GM23338 (cell line): ENCODE measurements at regions not wholly inside any gene's neighbourhood (a gene's known extent, or its start where the extent isn't known, plus 50 kb on each side); places are given as distances from the start of the nearest gene placed in this dataset.
A peak's percentile ranks its signal among the peaks of the same experiment; 100 is the strongest.

Experiments
- ATAC-seq: fragments of 200-7000 bp; cut with Tn5 transposase; 3 replicates; pipeline ENCODE4 v1.9.1; 2020
- DNase-seq: peaks from one replicate; pipeline ENCODE4 v3.0.0-alpha.2; 2015; ENCODE audit warnings: low spot score
- H2AFZ ChIP-seq: fragments of 200-600 bp; sonication (generic); 2 replicates; pipeline ENCODE4 v1.8.0; 2016; ENCODE audit warnings: antibody characterized with exemption, mild to moderate bottlenecking, moderate library complexity
- H3F3A ChIP-seq: fragments of 200-600 bp; sonication (generic); replicated peaks from 2 replicates; pipeline ENCODE4 v1.8.0; 2017; ENCODE audit warnings: antibody characterized with exemption, mixed run types, low read depth
- H3K27ac ChIP-seq: fragments of 200-600 bp; sonication (generic); 2 replicates; pipeline ENCODE4 v1.6.1; 2016; ENCODE audit warnings: low read depth
- H3K27me3 ChIP-seq: fragments of 200-600 bp; sonication (generic); 2 replicates; pipeline ENCODE4 v1.8.0; 2016; ENCODE audit warnings: mild to moderate bottlenecking, mixed run types, moderate library complexity; ENCODE audit not compliant: insufficient read depth
- H3K36me3 ChIP-seq: fragments of 200-600 bp; sonication (generic); 2 replicates; pipeline ENCODE4 v1.8.0; 2016; ENCODE audit warnings: mild to moderate bottlenecking; ENCODE audit not compliant: insufficient read depth
- H3K4me1 ChIP-seq: fragments of 200-600 bp; sonication (generic); 2 replicates; pipeline ENCODE4 v1.8.0; 2016; ENCODE audit warnings: mild to moderate bottlenecking, moderate library complexity; ENCODE audit not compliant: insufficient read depth
- H3K4me2 ChIP-seq: fragments of 200-600 bp; sonication (generic); 2 replicates; pipeline ENCODE4 v1.7.1; 2017; ENCODE audit warnings: mixed run types
- H3K4me3 ChIP-seq: fragments of 200-600 bp; sonication (generic); 2 replicates; pipeline ENCODE4 v1.6.1; 2016; ENCODE audit warnings: mixed run types
- H3K79me2 ChIP-seq: fragments of 200-600 bp; sonication (generic); replicated peaks from 2 replicates; pipeline ENCODE4 v1.8.0; 2017; ENCODE audit warnings: mild to moderate bottlenecking; ENCODE audit not compliant: insufficient read depth
- H3K9me2 ChIP-seq: fragments of 200-600 bp; sonication (generic); 2 replicates; pipeline ENCODE4 v1.8.0; 2017; ENCODE audit not compliant: insufficient read depth
- H4K20me1 ChIP-seq: fragments of 200-600 bp; sonication (generic); replicated peaks from 2 replicates; pipeline ENCODE4 v1.8.0; 2017; ENCODE audit warnings: mild to moderate bottlenecking; ENCODE audit not compliant: insufficient read depth
- H3K27ac Mint-ChIP-seq: 2 replicates; pipeline ENCODE4 v1.8.0; 2020; ENCODE audit warnings: inconsistent platforms, mild to moderate bottlenecking, moderate library complexity, mixed read lengths
- H3K27me3 Mint-ChIP-seq: 3 replicates; pipeline ENCODE4 v1.8.0; 2022; ENCODE audit warnings: low read depth, mild to moderate bottlenecking, moderate library complexity, mixed read lengths, inconsistent platforms; ENCODE audit not compliant: insufficient read depth, poor library complexity
- H3K36me3 Mint-ChIP-seq: 3 replicates; pipeline ENCODE4 v1.8.0; 2021; ENCODE audit warnings: low read depth, mild to moderate bottlenecking, inconsistent platforms, moderate library complexity, mixed read lengths
- H3K4me1 Mint-ChIP-seq: 3 replicates; pipeline ENCODE4 v1.8.0; 2020; ENCODE audit warnings: mild to moderate bottlenecking, inconsistent platforms, mixed read lengths
- H3K4me3 Mint-ChIP-seq: 3 replicates; pipeline ENCODE4 v1.8.0; 2021; ENCODE audit warnings: moderate library complexity, mild to moderate bottlenecking, inconsistent platforms, mixed read lengths
- H3K9me3 Mint-ChIP-seq: 3 replicates; pipeline ENCODE4 v1.8.0; 2020; ENCODE audit warnings: moderate library complexity, mild to moderate bottlenecking, inconsistent platforms, mixed read lengths
- CREB1 ChIP-seq: fragments of 250-450 bp; sonication (Bioruptor Pico); IDR thresholded peaks from 2 replicates; pipeline ENCODE4 v1.5.0; 2020; ENCODE audit warnings: low read depth, mild to moderate bottlenecking, moderate library complexity
- EZH2 ChIP-seq: fragments of 200-600 bp; sonication (generic); IDR thresholded peaks from one replicate; pipeline ENCODE4 v1.8.0; 2017; ENCODE audit warnings: antibody characterized with exemption, mild to moderate bottlenecking, low read depth; ENCODE audit not compliant: unreplicated experiment
- EZH2phosphoT487 ChIP-seq: fragments of 200-600 bp; sonication (generic); IDR thresholded peaks from one replicate; pipeline ENCODE4 v1.8.1; 2018; ENCODE audit warnings: antibody characterized with exemption; ENCODE audit not compliant: unreplicated experiment
- JUNB ChIP-seq: IDR thresholded peaks from one replicate; pipeline ENCODE4 v1.6.1; 2016; ENCODE audit warnings: antibody characterized with exemption; ENCODE audit not compliant: unreplicated experiment
- NANOG ChIP-seq: IDR thresholded peaks from 2 replicates; pipeline ENCODE4 v1.6.1; 2016; ENCODE audit warnings: antibody characterized with exemption, borderline replicate concordance
- POLR2AphosphoS5 ChIP-seq: IDR thresholded peaks from 2 replicates; pipeline ENCODE4 v1.6.1; 2016; ENCODE audit warnings: antibody characterized with exemption, low read depth
- STAT1 ChIP-seq: IDR thresholded peaks from one replicate; pipeline ENCODE4 v1.6.1; 2016; ENCODE audit warnings: antibody characterized with exemption; ENCODE audit not compliant: unreplicated experiment
- ZNF114 ChIP-seq: fragments of 250-450 bp; sonication (Bioruptor Pico); IDR thresholded peaks from 2 replicates; pipeline ENCODE4 v1.5.0; 2020; ENCODE audit warnings: mild to moderate bottlenecking, moderate library complexity
- ZNF331 ChIP-seq: fragments of 250-450 bp; sonication (Bioruptor Pico); IDR thresholded peaks from 2 replicates; pipeline ENCODE4 v1.5.0; 2020; ENCODE audit warnings: low read depth, mild to moderate bottlenecking, moderate library complexity
- TF ChIP-seq, protein P1 (sequence below): IDR thresholded peaks from 2 replicates; pipeline ENCODE4 v1.6.1; 2016; ENCODE audit warnings: antibody characterized with exemption
- TF ChIP-seq, protein P2 (sequence below): IDR thresholded peaks from one replicate; pipeline ENCODE4 v1.6.1; 2018; ENCODE audit warnings: antibody characterized with exemption; ENCODE audit not compliant: unreplicated experiment
- TF ChIP-seq, protein P3 (sequence below), 2 experiments: fragments of 200-600 bp in 1 of 2; sonication (generic) in 1 of 2; conservative IDR thresholded peaks; 2 replicates each; pipeline versions ENCODE4 v1.5.1 to v1.6.1; 2016 to 2017; ENCODE audit warnings: antibody characterized with exemption in 2 of 2, low read depth in 2 of 2, mild to moderate bottlenecking in 2 of 2, moderate library complexity in 1 of 2
- TF ChIP-seq, protein P4 (sequence below): fragments of 250-450 bp; sonication (Bioruptor Pico); IDR thresholded peaks from 2 replicates; pipeline ENCODE4 v1.5.0; 2020; ENCODE audit warnings: mild to moderate bottlenecking, moderate library complexity

DNA sequence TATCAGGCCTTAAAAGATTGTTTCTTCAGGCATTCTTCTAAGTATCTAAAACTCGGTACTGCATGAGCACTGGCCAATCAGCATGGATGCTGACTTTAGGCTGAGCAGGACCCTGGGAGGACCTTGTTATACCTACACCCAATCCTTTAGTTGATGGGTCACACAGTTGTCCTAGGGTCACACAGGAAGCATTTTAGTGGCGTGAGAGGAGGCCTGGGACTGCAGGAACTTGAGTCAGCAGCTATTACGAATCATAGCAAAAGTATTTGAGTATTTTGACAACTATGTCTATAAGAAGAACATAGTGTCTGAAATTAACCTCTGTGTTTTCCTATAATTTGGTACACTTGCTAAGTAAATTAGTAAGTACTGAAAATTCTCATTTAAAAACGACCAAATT lies 741.4 kb downstream of the HACE1 start:
- no peak overlapping the region for H3K4me2 ChIP-seq
- H3K4me3 Mint-ChIP-seq = no peak overlapping the region
- H3K27ac ChIP-seq = no peak overlapping the region
- H3K27ac Mint-ChIP-seq = no peak overlapping the region; the same call in 1 of the 2 replicates
- no peaks in the 10 kb centered on the region for H3K27me3 ChIP-seq
- no peaks in the 10 kb centered on the region for H3F3A ChIP-seq
- H3K9me2 ChIP-seq = peaks cover 9% of the 10 kb centered on the region; the same call in 1 of the 2 replicates
- no peaks in the 10 kb centered on the region for H3K27me3 Mint-ChIP-seq
- H3K4me1 ChIP-seq = no peaks in the 10 kb centered on the region
- peaks cover 10% of the 10 kb centered on the region for H3K36me3 Mint-ChIP-seq
- no peak for ATAC-seq
- H3K9me3 Mint-ChIP-seq = no peaks in the 10 kb centered on the region; the same call in 2 of the 3 replicates
- H3K4me1 Mint-ChIP-seq = peaks cover under 1% of the 10 kb centered on the region; the same call in 2 of the 3 replicates
- H4K20me1 ChIP-seq = no peaks in the 10 kb centered on the region
- TF ChIP-seq, protein P1, sequence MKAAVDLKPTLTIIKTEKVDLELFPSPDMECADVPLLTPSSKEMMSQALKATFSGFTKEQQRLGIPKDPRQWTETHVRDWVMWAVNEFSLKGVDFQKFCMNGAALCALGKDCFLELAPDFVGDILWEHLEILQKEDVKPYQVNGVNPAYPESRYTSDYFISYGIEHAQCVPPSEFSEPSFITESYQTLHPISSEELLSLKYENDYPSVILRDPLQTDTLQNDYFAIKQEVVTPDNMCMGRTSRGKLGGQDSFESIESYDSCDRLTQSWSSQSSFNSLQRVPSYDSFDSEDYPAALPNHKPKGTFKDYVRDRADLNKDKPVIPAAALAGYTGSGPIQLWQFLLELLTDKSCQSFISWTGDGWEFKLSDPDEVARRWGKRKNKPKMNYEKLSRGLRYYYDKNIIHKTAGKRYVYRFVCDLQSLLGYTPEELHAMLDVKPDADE = no peak
- TF ChIP-seq CREB1 (CRISPR knock-in tag) = no peak
- TF ChIP-seq ZNF331 (CRISPR knock-in tag) = no peak
- no peak for TF ChIP-seq STAT1
- no peak for TF ChIP-seq ZNF114
- TF ChIP-seq, protein P2, sequence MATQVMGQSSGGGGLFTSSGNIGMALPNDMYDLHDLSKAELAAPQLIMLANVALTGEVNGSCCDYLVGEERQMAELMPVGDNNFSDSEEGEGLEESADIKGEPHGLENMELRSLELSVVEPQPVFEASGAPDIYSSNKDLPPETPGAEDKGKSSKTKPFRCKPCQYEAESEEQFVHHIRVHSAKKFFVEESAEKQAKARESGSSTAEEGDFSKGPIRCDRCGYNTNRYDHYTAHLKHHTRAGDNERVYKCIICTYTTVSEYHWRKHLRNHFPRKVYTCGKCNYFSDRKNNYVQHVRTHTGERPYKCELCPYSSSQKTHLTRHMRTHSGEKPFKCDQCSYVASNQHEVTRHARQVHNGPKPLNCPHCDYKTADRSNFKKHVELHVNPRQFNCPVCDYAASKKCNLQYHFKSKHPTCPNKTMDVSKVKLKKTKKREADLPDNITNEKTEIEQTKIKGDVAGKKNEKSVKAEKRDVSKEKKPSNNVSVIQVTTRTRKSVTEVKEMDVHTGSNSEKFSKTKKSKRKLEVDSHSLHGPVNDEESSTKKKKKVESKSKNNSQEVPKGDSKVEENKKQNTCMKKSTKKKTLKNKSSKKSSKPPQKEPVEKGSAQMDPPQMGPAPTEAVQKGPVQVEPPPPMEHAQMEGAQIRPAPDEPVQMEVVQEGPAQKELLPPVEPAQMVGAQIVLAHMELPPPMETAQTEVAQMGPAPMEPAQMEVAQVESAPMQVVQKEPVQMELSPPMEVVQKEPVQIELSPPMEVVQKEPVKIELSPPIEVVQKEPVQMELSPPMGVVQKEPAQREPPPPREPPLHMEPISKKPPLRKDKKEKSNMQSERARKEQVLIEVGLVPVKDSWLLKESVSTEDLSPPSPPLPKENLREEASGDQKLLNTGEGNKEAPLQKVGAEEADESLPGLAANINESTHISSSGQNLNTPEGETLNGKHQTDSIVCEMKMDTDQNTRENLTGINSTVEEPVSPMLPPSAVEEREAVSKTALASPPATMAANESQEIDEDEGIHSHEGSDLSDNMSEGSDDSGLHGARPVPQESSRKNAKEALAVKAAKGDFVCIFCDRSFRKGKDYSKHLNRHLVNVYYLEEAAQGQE = no peak
- TF ChIP-seq, protein P3, sequence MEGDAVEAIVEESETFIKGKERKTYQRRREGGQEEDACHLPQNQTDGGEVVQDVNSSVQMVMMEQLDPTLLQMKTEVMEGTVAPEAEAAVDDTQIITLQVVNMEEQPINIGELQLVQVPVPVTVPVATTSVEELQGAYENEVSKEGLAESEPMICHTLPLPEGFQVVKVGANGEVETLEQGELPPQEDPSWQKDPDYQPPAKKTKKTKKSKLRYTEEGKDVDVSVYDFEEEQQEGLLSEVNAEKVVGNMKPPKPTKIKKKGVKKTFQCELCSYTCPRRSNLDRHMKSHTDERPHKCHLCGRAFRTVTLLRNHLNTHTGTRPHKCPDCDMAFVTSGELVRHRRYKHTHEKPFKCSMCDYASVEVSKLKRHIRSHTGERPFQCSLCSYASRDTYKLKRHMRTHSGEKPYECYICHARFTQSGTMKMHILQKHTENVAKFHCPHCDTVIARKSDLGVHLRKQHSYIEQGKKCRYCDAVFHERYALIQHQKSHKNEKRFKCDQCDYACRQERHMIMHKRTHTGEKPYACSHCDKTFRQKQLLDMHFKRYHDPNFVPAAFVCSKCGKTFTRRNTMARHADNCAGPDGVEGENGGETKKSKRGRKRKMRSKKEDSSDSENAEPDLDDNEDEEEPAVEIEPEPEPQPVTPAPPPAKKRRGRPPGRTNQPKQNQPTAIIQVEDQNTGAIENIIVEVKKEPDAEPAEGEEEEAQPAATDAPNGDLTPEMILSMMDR (conservative IDR thresholded peaks at IDR 0.05; ENCODE audit: low read depth in 2 of 2) = no peak
- TF ChIP-seq EZH2phosphoT487 = no peak
- TF ChIP-seq POLR2AphosphoS5 = no peak
- TF ChIP-seq EZH2 = no peak
- TF ChIP-seq, protein P4, sequence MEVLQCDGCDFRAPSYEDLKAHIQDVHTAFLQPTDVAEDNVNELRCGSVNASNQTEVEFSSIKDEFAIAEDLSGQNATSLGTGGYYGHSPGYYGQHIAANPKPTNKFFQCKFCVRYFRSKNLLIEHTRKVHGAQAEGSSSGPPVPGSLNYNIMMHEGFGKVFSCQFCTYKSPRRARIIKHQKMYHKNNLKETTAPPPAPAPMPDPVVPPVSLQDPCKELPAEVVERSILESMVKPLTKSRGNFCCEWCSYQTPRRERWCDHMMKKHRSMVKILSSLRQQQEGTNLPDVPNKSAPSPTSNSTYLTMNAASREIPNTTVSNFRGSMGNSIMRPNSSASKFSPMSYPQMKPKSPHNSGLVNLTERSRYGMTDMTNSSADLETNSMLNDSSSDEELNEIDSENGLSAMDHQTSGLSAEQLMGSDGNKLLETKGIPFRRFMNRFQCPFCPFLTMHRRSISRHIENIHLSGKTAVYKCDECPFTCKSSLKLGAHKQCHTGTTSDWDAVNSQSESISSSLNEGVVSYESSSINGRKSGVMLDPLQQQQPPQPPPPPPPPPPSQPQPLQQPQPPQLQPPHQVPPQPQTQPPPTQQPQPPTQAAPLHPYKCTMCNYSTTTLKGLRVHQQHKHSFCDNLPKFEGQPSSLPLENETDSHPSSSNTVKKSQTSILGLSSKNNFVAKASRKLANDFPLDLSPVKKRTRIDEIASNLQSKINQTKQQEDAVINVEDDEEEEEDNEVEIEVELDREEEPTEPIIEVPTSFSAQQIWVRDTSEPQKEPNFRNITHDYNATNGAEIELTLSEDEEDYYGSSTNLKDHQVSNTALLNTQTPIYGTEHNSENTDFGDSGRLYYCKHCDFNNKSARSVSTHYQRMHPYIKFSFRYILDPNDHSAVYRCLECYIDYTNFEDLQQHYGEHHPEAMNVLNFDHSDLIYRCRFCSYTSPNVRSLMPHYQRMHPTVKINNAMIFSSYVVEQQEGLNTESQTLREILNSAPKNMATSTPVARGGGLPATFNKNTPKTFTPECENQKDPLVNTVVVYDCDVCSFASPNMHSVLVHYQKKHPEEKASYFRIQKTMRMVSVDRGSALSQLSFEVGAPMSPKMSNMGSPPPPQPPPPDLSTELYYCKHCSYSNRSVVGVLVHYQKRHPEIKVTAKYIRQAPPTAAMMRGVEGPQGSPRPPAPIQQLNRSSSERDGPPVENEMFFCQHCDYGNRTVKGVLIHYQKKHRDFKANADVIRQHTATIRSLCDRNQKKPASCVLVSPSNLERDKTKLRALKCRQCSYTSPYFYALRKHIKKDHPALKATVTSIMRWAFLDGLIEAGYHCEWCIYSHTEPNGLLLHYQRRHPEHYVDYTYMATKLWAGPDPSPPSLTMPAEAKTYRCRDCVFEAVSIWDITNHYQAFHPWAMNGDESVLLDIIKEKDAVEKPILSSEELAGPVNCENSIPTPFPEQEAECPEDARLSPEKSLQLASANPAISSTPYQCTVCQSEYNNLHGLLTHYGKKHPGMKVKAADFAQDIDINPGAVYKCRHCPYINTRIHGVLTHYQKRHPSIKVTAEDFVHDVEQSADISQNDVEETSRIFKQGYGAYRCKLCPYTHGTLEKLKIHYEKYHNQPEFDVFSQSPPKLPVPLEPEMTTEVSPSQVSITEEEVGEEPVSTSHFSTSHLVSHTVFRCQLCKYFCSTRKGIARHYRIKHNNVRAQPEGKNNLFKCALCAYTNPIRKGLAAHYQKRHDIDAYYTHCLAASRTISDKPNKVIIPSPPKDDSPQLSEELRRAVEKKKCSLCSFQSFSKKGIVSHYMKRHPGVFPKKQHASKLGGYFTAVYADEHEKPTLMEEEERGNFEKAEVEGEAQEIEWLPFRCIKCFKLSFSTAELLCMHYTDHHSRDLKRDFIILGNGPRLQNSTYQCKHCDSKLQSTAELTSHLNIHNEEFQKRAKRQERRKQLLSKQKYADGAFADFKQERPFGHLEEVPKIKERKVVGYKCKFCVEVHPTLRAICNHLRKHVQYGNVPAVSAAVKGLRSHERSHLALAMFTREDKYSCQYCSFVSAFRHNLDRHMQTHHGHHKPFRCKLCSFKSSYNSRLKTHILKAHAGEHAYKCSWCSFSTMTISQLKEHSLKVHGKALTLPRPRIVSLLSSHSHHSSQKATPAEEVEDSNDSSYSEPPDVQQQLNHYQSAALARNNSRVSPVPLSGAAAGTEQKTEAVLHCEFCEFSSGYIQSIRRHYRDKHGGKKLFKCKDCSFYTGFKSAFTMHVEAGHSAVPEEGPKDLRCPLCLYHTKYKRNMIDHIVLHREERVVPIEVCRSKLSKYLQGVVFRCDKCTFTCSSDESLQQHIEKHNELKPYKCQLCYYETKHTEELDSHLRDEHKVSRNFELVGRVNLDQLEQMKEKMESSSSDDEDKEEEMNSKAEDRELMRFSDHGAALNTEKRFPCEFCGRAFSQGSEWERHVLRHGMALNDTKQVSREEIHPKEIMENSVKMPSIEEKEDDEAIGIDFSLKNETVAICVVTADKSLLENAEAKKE (CRISPR knock-in tag) = no peak
- no peak for TF ChIP-seq NANOG
- TF ChIP-seq JUNB = no peak
- H3K79me2 ChIP-seq = no peaks in the 10 kb centered on the region
- peak overlapping the region; percentile 3 for H2AFZ ChIP-seq
- DNase-seq = no peak
- no peak overlapping the region for H3K4me3 ChIP-seq
- no peaks in the 10 kb centered on the region for H3K36me3 ChIP-seq
